GM19239 (cell line): ENCODE measurements at regions not wholly inside any gene's neighbourhood (a gene's known extent, or its start where the extent isn't known, plus 50 kb on each side); places are given as distances from the start of the nearest gene placed in this dataset.

ENCODE experiments used
- DNase-seq: peaks from one replicate; pipeline ENCODE4 v3.0.0; 2011; ENCODE audit warnings: low spot score; ENCODE audit not compliant: insufficient read length
- FAIRE-seq: peaks from 2 replicates; lab custom pipeline; 2011; peaks lifted over from hg19 to GRCh38; lab: Jason Lieb, UNC

GRCh38 chr5:34606101-34606500 is 50.0 kb upstream of the RAI14 start:
- FAIRE-seq (no peak), DNase-seq (no peak)
